IMR-90 (cell line): ENCODE measurements at regions not wholly inside any gene's neighbourhood (a gene's known extent, or its start where the extent isn't known, plus 50 kb on each side); places are given as distances from the start of the nearest gene placed in this dataset.

Experiments
- CTCF ChIP-seq: conservative IDR thresholded peaks from 2 replicates; pipeline ENCODE4 v1.5.1; 2012; ENCODE audit warnings: mild to moderate bottlenecking, low read depth, low read length, improper control_type of control experiment
- POLR2A ChIP-seq: IDR thresholded peaks from 2 replicates; pipeline ENCODE4 v1.6.1; 2012; ENCODE audit warnings: mild to moderate bottlenecking, low read depth, low read length
- RAD21 ChIP-seq: IDR thresholded peaks from 2 replicates; pipeline ENCODE4 v1.6.1; 2012; ENCODE audit warnings: low read length, improper control_type of control experiment

- TF ChIP-seq CTCF (no peak), RAD21 (no peak), POLR2A (no peak)
These were observed 132.7 kb upstream of the AGBL1 start for GRCh38 chr15:85947021-85947420.
